Natural killer cell (primary cell): ENCODE measurements at regions not wholly inside any gene's neighbourhood (a gene's known extent, or its start where the extent isn't known, plus 50 kb on each side); places are given as distances from the start of the nearest gene placed in this dataset.
"Not testable (repeated sequence)": the region's sequence is repeated elsewhere in the genome, so short reads cannot be mapped to it uniquely, and the experiment has no call there.

Experiments used
- ATAC-seq, 3 donors: fragments of 150-1000 bp in 2 of 3; fragments of 200-7000 bp in 1 of 3; cut with Tn5 transposase; 1 replicate in 1 of 3; 2 replicates in 2 of 3; pipeline ENCODE4 v1.10.0; 2021; ENCODE audit warnings: mild to moderate bottlenecking in 2 of 3, moderate library complexity in 2 of 3
- DNase-seq, 2 donors: peaks; one replicate each; pipeline versions ENCODE4 v3.0.0 to v3.0.0-alpha.2; 2013 to 2021; ENCODE audit warnings: mixed read lengths in 1 of 2
- H3K27ac ChIP-seq: one replicate; pipeline ENCODE4 v1.5.1; 2013; ENCODE audit warnings: mild to moderate bottlenecking, low read length
- H3K27me3 ChIP-seq: one replicate; pipeline ENCODE4 v1.6.1; 2013; ENCODE audit warnings: low read length; ENCODE audit not compliant: control insufficient read depth, insufficient read depth
- H3K36me3 ChIP-seq: one replicate; pipeline ENCODE4 v1.6.1; 2013; ENCODE audit warnings: low read length; ENCODE audit not compliant: control insufficient read depth, insufficient read depth
- H3K4me1 ChIP-seq: one replicate; pipeline ENCODE4 v1.6.1; 2013; ENCODE audit warnings: low read length; ENCODE audit not compliant: control insufficient read depth, insufficient read depth
- H3K4me3 ChIP-seq: one replicate; pipeline ENCODE4 v1.5.1; 2013; ENCODE audit warnings: low read length
- H3K9me3 ChIP-seq: one replicate; pipeline ENCODE4 v1.6.1; 2013; ENCODE audit warnings: low read length; ENCODE audit not compliant: control insufficient read depth, insufficient read depth
- H3K27ac Mint-ChIP-seq, 2 donors: one replicate each; pipeline ENCODE4 v1.8.0; 2022; ENCODE audit warnings: mild to moderate bottlenecking in 2 of 2, mixed read lengths in 2 of 2, moderate library complexity in 1 of 2
- H3K27me3 Mint-ChIP-seq, 2 donors: one replicate each; pipeline ENCODE4 v1.8.0; 2022; ENCODE audit warnings: low read depth in 2 of 2, mixed read lengths in 2 of 2
- H3K36me3 Mint-ChIP-seq: one replicate; pipeline ENCODE4 v1.8.0; 2022; ENCODE audit warnings: mixed read lengths
- H3K4me1 Mint-ChIP-seq, 2 donors: one replicate each; pipeline ENCODE4 v1.8.0; 2022; ENCODE audit warnings: mixed read lengths in 2 of 2
- H3K4me3 Mint-ChIP-seq: one replicate; pipeline ENCODE4 v1.8.0; 2022; ENCODE audit warnings: mild to moderate bottlenecking, moderate library complexity, mixed read lengths
- H3K9me3 Mint-ChIP-seq, 2 donors: one replicate each; pipeline ENCODE4 v1.8.0; 2022; ENCODE audit warnings: mixed read lengths in 2 of 2
- WGBS: methylation state at CpG from one replicate; pipeline ENCODE4 v1.1.7; 2013; ENCODE audit warnings: missing lambda C conversion rate; ENCODE audit not compliant: insufficient coverage; 5-methylcytosine and 5-hydroxymethylcytosine counted together
- intact Hi-C: fragments of 100-400 bp; cut with micrococcal nuclease; formaldehyde crosslinking; loops from one replicate; pipeline ENCODE4 v1.14.2; 2022
- TF ChIP-seq, protein P1 (sequence below): fragments of 200-600 bp; IDR thresholded peaks from one replicate; pipeline ENCODE4 v1.8.0; 2022; ENCODE audit warnings: antibody characterized with exemption

DNA sequence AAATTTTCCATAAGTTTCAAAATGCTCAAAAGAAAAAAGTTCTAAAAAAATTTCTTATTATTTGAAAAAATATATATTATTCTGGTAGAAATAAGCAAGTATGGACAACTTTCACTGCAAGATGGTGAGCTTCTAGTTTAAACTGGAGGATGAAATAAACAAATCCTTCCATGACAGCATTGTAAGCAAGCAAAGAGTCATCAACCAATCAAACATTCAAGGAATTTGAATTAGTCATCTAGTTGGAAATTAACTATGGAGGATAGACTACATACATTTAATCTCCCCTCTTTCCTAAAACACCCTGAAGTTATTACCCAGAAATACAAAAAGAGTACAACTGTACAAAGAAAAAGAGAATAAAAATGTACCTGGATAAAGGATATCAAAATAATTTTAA lies 51.0 kb upstream of the IRX5 start:
- no peak overlapping the region for H3K4me3 ChIP-seq
- H3K4me1 ChIP-seq, result no peaks in the 10 kb centered on the region
- Mint-ChIP-seq H3K4me1 (no peaks in the 10 kb centered on the region), H3K27ac (no peak overlapping the region), H3K9me3 (peaks cover 5% of the 10 kb centered on the region in 2 donors), H3K27me3 (peaks cover 0 to 4% of the 10 kb centered on the region in 2 donors), H3K36me3 (peaks cover 7% of the 10 kb centered on the region), H3K4me3 (no peak overlapping the region)
- H3K27ac ChIP-seq, result no peak overlapping the region
- H3K27me3 ChIP-seq, result no peaks in the 10 kb centered on the region
- intact Hi-C loops, result no loop called here
- DNase-seq, result no peak
- TF ChIP-seq, protein P1, sequence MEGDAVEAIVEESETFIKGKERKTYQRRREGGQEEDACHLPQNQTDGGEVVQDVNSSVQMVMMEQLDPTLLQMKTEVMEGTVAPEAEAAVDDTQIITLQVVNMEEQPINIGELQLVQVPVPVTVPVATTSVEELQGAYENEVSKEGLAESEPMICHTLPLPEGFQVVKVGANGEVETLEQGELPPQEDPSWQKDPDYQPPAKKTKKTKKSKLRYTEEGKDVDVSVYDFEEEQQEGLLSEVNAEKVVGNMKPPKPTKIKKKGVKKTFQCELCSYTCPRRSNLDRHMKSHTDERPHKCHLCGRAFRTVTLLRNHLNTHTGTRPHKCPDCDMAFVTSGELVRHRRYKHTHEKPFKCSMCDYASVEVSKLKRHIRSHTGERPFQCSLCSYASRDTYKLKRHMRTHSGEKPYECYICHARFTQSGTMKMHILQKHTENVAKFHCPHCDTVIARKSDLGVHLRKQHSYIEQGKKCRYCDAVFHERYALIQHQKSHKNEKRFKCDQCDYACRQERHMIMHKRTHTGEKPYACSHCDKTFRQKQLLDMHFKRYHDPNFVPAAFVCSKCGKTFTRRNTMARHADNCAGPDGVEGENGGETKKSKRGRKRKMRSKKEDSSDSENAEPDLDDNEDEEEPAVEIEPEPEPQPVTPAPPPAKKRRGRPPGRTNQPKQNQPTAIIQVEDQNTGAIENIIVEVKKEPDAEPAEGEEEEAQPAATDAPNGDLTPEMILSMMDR, result no peak
- H3K36me3 ChIP-seq, result no peaks in the 10 kb centered on the region
- no peak for ATAC-seq
- H3K9me3 ChIP-seq, result peaks cover 3% of the 10 kb centered on the region

- ATAC-seq (no peak), DNase-seq (no peak)
- H3K27me3 ChIP-seq, result no peaks in the 10 kb centered on the region
- no peak overlapping the region for H3K27ac ChIP-seq
- Mint-ChIP-seq H3K9me3 (peaks cover 2 to 3% of the 10 kb centered on the region in 2 donors), H3K27me3 (peaks cover 0 to 7% of the 10 kb centered on the region in 2 donors), H3K27ac (no peak overlapping the region), H3K36me3 (peaks cover 7% of the 10 kb centered on the region), H3K4me3 (no peak overlapping the region), H3K4me1 (no peaks in the 10 kb centered on the region)
- H3K4me1 ChIP-seq, result no peaks in the 10 kb centered on the region
- TF ChIP-seq, protein P1, result no peak
- no peaks in the 10 kb centered on the region for H3K9me3 ChIP-seq
- no peaks in the 10 kb centered on the region for H3K36me3 ChIP-seq
- WGBS, result 78% methylated on average over 1 of the region's 1 CpG
- H3K4me3 ChIP-seq, result no peak overlapping the region
- intact Hi-C loops, result no loop called here
Observed at GRCh38 chr16:54878301-54878700, 52.4 kb upstream of the IRX5 start.

DNA sequence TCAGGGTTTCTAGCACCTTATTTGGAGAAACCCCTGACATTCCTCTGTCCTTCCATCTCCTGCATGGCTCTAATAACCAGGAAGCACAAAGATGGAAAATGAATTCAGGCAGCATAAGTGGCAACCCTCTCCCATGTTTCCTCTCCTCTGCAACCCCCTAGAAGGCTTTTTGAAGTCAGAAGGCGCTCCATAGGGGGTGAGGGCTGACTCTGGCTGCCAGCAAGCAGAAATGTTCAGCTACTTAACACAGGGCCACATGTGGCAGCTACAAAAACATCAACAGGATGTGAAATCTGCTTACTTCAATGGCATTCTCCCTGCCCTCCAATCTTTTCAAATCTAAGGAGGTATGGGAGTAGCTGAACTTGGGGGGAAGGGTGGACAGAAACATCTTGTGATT lies 55.2 kb upstream of the IRX5 start:
- DNase-seq (no peak), ATAC-seq (no peak)
- no peaks in the 10 kb centered on the region for H3K4me1 Mint-ChIP-seq
- no peak overlapping the region for H3K4me3 ChIP-seq
- no peak overlapping the region for H3K4me3 Mint-ChIP-seq
- intact Hi-C loops, result no loop called here
- no peaks in the 10 kb centered on the region for H3K36me3 ChIP-seq
- H3K4me1 ChIP-seq, result no peaks in the 10 kb centered on the region
- H3K27ac Mint-ChIP-seq, result no peak overlapping the region
- H3K27me3 ChIP-seq, result no peaks in the 10 kb centered on the region
- peaks cover 2 to 4% of the 10 kb centered on the region in 2 donors for H3K9me3 Mint-ChIP-seq
- WGBS, result 89% methylated on average over 1 of the region's 1 CpG
- peaks cover 0 to 7% of the 10 kb centered on the region in 2 donors for H3K27me3 Mint-ChIP-seq
- TF ChIP-seq, protein P1, result no peak
- H3K36me3 Mint-ChIP-seq, result no peaks in the 10 kb centered on the region
- no peaks in the 10 kb centered on the region for H3K9me3 ChIP-seq
- H3K27ac ChIP-seq, result no peak overlapping the region

- H3K27ac Mint-ChIP-seq, H3K27me3 ChIP-seq, H3K4me1 ChIP-seq, H3K36me3 Mint-ChIP-seq, H3K9me3 ChIP-seq, H3K4me3 Mint-ChIP-seq, H3K4me1 Mint-ChIP-seq, H3K4me3 ChIP-seq, H3K36me3 ChIP-seq, DNase-seq, intact Hi-C loops, H3K9me3 Mint-ChIP-seq, H3K27ac ChIP-seq, ATAC-seq, H3K27me3 Mint-ChIP-seq: not testable (repeated sequence)
- WGBS, result 71% methylated on average over 10 of the region's 12 CpGs
Observed at GRCh38 chr16:54873716-54874373, 56.8 kb upstream of the IRX5 start.
